ENCODE measurements at regions not wholly inside any gene's neighbourhood (a gene's known extent, or its start where the extent isn't known, plus 50 kb on each side); places are given as distances from the start of the nearest gene placed in this dataset.

DNA sequence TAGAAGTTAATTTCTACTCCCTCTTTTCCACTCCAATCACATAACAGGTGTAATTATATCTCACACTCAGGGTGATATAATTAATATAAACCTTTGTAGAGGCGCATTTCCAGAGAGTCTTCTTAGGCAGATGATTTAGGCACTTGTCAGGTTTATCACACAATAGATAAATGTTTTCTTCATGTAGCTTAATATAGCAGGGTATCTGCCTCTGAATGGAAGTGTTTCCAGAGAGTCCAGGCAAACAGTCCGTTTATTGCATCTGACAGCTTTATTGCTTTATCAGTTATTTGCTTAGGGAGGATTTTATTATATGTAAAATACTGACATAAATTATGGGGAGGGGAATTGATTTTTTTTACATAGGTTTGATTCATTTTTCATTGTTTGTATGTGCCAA is 766.3 kb downstream of the SLC4A3 start:
- TF ChIP-seq, protein P1, sequence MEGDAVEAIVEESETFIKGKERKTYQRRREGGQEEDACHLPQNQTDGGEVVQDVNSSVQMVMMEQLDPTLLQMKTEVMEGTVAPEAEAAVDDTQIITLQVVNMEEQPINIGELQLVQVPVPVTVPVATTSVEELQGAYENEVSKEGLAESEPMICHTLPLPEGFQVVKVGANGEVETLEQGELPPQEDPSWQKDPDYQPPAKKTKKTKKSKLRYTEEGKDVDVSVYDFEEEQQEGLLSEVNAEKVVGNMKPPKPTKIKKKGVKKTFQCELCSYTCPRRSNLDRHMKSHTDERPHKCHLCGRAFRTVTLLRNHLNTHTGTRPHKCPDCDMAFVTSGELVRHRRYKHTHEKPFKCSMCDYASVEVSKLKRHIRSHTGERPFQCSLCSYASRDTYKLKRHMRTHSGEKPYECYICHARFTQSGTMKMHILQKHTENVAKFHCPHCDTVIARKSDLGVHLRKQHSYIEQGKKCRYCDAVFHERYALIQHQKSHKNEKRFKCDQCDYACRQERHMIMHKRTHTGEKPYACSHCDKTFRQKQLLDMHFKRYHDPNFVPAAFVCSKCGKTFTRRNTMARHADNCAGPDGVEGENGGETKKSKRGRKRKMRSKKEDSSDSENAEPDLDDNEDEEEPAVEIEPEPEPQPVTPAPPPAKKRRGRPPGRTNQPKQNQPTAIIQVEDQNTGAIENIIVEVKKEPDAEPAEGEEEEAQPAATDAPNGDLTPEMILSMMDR (IDR thresholded peaks at IDR 0.05): no peak
- TF ChIP-seq POLR2AphosphoS5 (IDR thresholded peaks at IDR 0.05) (no peak), POLR2A (IDR thresholded peaks at IDR 0.05) (no peak)
